Natural killer cell (primary cell): ENCODE measurements at regions not wholly inside any gene's neighbourhood (a gene's known extent, or its start where the extent isn't known, plus 50 kb on each side); places are given as distances from the start of the nearest gene placed in this dataset.

Source experiments
- ATAC-seq, 3 donors: fragments of 150-1000 bp in 2 of 3; fragments of 200-7000 bp in 1 of 3; cut with Tn5 transposase; 1 replicate in 1 of 3; 2 replicates in 2 of 3; pipeline ENCODE4 v1.10.0; 2021; ENCODE audit warnings: mild to moderate bottlenecking in 2 of 3, moderate library complexity in 2 of 3
- DNase-seq, 2 donors: peaks; one replicate each; pipeline versions ENCODE4 v3.0.0 to v3.0.0-alpha.2; 2013 to 2021; ENCODE audit warnings: mixed read lengths in 1 of 2
- H3K27ac ChIP-seq: one replicate; pipeline ENCODE4 v1.5.1; 2013; ENCODE audit warnings: mild to moderate bottlenecking, low read length
- H3K27me3 ChIP-seq: one replicate; pipeline ENCODE4 v1.6.1; 2013; ENCODE audit warnings: low read length; ENCODE audit not compliant: control insufficient read depth, insufficient read depth
- H3K36me3 ChIP-seq: one replicate; pipeline ENCODE4 v1.6.1; 2013; ENCODE audit warnings: low read length; ENCODE audit not compliant: control insufficient read depth, insufficient read depth
- H3K4me1 ChIP-seq: one replicate; pipeline ENCODE4 v1.6.1; 2013; ENCODE audit warnings: low read length; ENCODE audit not compliant: control insufficient read depth, insufficient read depth
- H3K4me3 ChIP-seq: one replicate; pipeline ENCODE4 v1.5.1; 2013; ENCODE audit warnings: low read length
- H3K9me3 ChIP-seq: one replicate; pipeline ENCODE4 v1.6.1; 2013; ENCODE audit warnings: low read length; ENCODE audit not compliant: control insufficient read depth, insufficient read depth
- H3K27ac Mint-ChIP-seq, 2 donors: one replicate each; pipeline ENCODE4 v1.8.0; 2022; ENCODE audit warnings: mild to moderate bottlenecking in 2 of 2, mixed read lengths in 2 of 2, moderate library complexity in 1 of 2
- H3K27me3 Mint-ChIP-seq, 2 donors: one replicate each; pipeline ENCODE4 v1.8.0; 2022; ENCODE audit warnings: low read depth in 2 of 2, mixed read lengths in 2 of 2
- H3K36me3 Mint-ChIP-seq: one replicate; pipeline ENCODE4 v1.8.0; 2022; ENCODE audit warnings: mixed read lengths
- H3K4me1 Mint-ChIP-seq, 2 donors: one replicate each; pipeline ENCODE4 v1.8.0; 2022; ENCODE audit warnings: mixed read lengths in 2 of 2
- H3K4me3 Mint-ChIP-seq: one replicate; pipeline ENCODE4 v1.8.0; 2022; ENCODE audit warnings: mild to moderate bottlenecking, moderate library complexity, mixed read lengths
- H3K9me3 Mint-ChIP-seq, 2 donors: one replicate each; pipeline ENCODE4 v1.8.0; 2022; ENCODE audit warnings: mixed read lengths in 2 of 2
- WGBS: methylation state at CpG from one replicate; pipeline ENCODE4 v1.1.7; 2013; ENCODE audit warnings: missing lambda C conversion rate; ENCODE audit not compliant: insufficient coverage; 5-methylcytosine and 5-hydroxymethylcytosine counted together
- intact Hi-C: fragments of 100-400 bp; cut with micrococcal nuclease; formaldehyde crosslinking; loops from one replicate; pipeline ENCODE4 v1.14.2; 2022
- TF ChIP-seq, protein P1 (sequence below): fragments of 200-600 bp; IDR thresholded peaks from one replicate; pipeline ENCODE4 v1.8.0; 2022; ENCODE audit warnings: antibody characterized with exemption

DNA sequence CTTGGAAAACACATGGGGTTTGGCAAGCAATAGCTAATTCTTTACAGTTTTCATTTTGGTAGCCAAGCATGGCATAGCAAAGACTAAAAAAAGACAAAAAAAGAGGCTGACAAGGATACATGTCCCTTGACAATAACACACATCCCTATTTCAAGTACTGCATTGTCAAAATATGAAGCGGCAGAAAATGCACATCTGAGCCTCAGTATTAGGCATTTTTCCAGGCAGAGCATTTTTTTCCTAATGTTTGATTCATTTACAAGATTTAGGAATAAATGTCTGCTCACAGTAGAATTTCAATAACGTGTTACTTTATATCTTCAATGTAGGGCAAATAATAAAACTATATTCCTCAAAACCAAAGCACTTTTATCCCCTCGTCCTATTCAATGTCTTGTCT is 216.3 kb upstream of the PCDH18 start:
- Mint-ChIP-seq H3K36me3 (no peaks in the 10 kb centered on the region), H3K4me3 (no peak overlapping the region), H3K9me3 (peaks cover 11 to 17% of the 10 kb centered on the region in 2 donors), H3K27ac (no peak overlapping the region), H3K27me3 (no peaks in the 10 kb centered on the region), H3K4me1 (no peaks in the 10 kb centered on the region)
- WGBS: 77% methylated on average over 3 of the region's 3 CpGs
- Histone ChIP-seq H3K27ac (no peak overlapping the region), H3K9me3 (no peaks in the 10 kb centered on the region), H3K4me3 (no peak overlapping the region), H3K27me3 (no peaks in the 10 kb centered on the region), H3K36me3 (no peaks in the 10 kb centered on the region), H3K4me1 (no peaks in the 10 kb centered on the region)
- no peak for ATAC-seq
- intact Hi-C loops: no loop called here
- no peak for DNase-seq
- TF ChIP-seq, protein P1, sequence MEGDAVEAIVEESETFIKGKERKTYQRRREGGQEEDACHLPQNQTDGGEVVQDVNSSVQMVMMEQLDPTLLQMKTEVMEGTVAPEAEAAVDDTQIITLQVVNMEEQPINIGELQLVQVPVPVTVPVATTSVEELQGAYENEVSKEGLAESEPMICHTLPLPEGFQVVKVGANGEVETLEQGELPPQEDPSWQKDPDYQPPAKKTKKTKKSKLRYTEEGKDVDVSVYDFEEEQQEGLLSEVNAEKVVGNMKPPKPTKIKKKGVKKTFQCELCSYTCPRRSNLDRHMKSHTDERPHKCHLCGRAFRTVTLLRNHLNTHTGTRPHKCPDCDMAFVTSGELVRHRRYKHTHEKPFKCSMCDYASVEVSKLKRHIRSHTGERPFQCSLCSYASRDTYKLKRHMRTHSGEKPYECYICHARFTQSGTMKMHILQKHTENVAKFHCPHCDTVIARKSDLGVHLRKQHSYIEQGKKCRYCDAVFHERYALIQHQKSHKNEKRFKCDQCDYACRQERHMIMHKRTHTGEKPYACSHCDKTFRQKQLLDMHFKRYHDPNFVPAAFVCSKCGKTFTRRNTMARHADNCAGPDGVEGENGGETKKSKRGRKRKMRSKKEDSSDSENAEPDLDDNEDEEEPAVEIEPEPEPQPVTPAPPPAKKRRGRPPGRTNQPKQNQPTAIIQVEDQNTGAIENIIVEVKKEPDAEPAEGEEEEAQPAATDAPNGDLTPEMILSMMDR: no peak

DNA sequence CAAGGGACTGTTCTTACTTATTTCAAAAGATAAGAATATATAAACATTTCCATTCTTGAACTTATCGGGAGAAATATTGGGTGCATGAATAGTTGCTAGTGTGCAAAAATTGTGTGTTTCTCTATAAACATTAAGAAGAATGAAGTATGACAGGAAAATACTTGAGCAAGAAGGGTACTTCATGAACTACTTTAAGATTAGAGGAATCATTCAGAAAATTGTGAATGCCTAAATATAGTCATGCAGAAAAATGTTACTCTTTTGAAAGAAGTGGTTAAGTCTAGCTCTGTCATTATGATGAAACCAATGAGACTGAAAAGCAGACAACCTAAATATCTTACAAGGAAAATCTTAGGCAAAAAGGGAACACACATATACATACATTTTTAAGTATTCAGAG is 207.8 kb upstream of the PCDH18 start:
- Mint-ChIP-seq H3K4me3 (no peak overlapping the region), H3K27ac (no peak overlapping the region), H3K27me3 (no peaks in the 10 kb centered on the region), H3K4me1 (no peaks in the 10 kb centered on the region), H3K9me3 (peaks cover 4 to 6% of the 10 kb centered on the region in 2 donors), H3K36me3 (no peaks in the 10 kb centered on the region)
- Histone ChIP-seq H3K4me3 (no peak overlapping the region), H3K9me3 (no peaks in the 10 kb centered on the region), H3K36me3 (no peaks in the 10 kb centered on the region), H3K27ac (no peak overlapping the region), H3K4me1 (no peaks in the 10 kb centered on the region), H3K27me3 (no peaks in the 10 kb centered on the region)
- intact Hi-C loops: no loop called here
- whole genome bisulfite sequencing: no CpG with 5 or more reads among the region's 1 CpG
- ATAC-seq: no peak
- TF ChIP-seq, protein P1: no peak
- no peak for DNase-seq

DNA sequence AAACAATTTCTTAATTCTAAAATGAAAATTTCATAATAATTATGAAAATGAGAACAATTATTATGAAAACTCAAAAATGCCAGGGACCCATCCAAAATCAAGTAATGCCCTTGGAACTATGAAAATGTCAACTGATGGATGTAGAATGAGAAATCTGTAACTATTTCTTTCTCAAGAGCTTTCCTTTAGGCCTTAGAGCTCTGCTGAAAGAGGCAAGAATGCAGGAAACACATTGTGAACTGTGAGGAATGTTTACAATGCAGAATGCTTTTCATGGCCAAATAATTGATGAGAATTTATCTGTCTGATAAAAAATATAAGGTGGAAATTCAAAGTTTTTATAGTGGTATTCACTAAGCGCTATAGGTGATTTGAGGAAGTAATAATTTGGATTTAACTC is 207.1 kb upstream of the PCDH18 start:
- Histone ChIP-seq H3K27me3 (no peaks in the 10 kb centered on the region), H3K4me1 (no peaks in the 10 kb centered on the region), H3K27ac (no peak overlapping the region), H3K36me3 (no peaks in the 10 kb centered on the region), H3K9me3 (no peaks in the 10 kb centered on the region), H3K4me3 (no peak overlapping the region)
- no peak overlapping the region for H3K27ac Mint-ChIP-seq
- TF ChIP-seq, protein P1: no peak
- H3K27me3 Mint-ChIP-seq: no peaks in the 10 kb centered on the region
- DNase-seq (no peak), ATAC-seq (no peak)
- H3K4me1 Mint-ChIP-seq: no peaks in the 10 kb centered on the region
- no CpG with 5 or more reads among the region's 1 CpG for WGBS
- intact Hi-C loops: no loop called here
- peaks cover 7 to 9% of the 10 kb centered on the region in 2 donors for H3K9me3 Mint-ChIP-seq
- no peak overlapping the region for H3K4me3 Mint-ChIP-seq
- no peaks in the 10 kb centered on the region for H3K36me3 Mint-ChIP-seq

DNA sequence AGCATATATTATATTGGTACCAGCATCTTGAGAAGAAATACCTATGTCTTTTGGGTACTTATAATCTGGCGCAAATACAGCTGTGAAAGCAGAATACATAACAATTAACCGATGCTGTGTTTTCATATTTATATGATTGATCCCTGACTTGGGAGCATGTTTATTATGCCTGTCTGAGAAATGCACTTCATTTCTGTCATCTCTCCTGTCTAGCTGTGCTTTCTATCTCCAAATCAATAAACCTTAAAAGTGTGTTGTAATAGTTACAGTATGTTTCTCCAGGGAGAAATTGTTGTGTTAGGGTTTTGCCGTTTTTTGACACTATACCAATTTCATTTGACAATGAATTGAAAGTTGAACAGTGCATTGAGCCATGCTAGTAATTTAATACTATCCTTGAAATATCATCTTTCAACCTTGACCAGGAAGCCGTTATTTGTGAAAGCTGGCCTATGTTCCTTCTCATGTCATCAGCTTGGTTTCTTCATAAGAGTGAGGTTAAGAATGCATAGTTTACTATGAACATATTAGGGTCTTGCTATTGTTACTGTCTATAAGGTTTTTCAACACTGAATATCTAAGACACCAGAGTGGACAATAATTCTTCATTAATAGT is 206.2 kb upstream of the PCDH18 start:
- Mint-ChIP-seq H3K9me3 (peaks cover 5 to 6% of the 10 kb centered on the region in 2 donors), H3K4me1 (no peaks in the 10 kb centered on the region), H3K27me3 (no peaks in the 10 kb centered on the region), H3K27ac (no peak overlapping the region), H3K36me3 (no peaks in the 10 kb centered on the region), H3K4me3 (no peak overlapping the region)
- no peak for DNase-seq
- H3K27ac ChIP-seq: no peak overlapping the region
- intact Hi-C loops: no loop called here
- H3K27me3 ChIP-seq: no peaks in the 10 kb centered on the region
- no peak overlapping the region for H3K4me3 ChIP-seq
- H3K4me1 ChIP-seq: no peaks in the 10 kb centered on the region
- H3K36me3 ChIP-seq: no peaks in the 10 kb centered on the region
- 100% methylated on average over 3 of the region's 4 CpGs for WGBS
- no peaks in the 10 kb centered on the region for H3K9me3 ChIP-seq
- no peak for ATAC-seq
- TF ChIP-seq, protein P1: no peak
